A673 (cell line): ENCODE measurements at regions not wholly inside any gene's neighbourhood (a gene's known extent, or its start where the extent isn't known, plus 50 kb on each side); places are given as distances from the start of the nearest gene placed in this dataset.

Experiments used
- CTCF ChIP-seq: fragments of 300-800, 200-600 bp; sonication (generic); conservative IDR thresholded peaks from 2 replicates; pipeline ENCODE4 v1.5.1; 2017; ENCODE audit warnings: low read depth, mild to moderate bottlenecking, antibody characterized with exemption, low read length, moderate library complexity, mixed read lengths
- EZH2 ChIP-seq: fragments of 200-600 bp; sonication (generic); IDR thresholded peaks from 2 replicates; pipeline ENCODE4 v1.6.1; 2017; ENCODE audit warnings: borderline replicate concordance, low read depth, mild to moderate bottlenecking, mixed read lengths, antibody characterized with exemption, low read length; ENCODE audit not compliant: poor library complexity, severe bottlenecking

GRCh38 chr3:24624938-24625681, 130.5 kb upstream of the THRB start:
- TF ChIP-seq CTCF (no peak), EZH2 (no peak)
